A673 (cell line): ENCODE measurements at regions not wholly inside any gene's neighbourhood (a gene's known extent, or its start where the extent isn't known, plus 50 kb on each side); places are given as distances from the start of the nearest gene placed in this dataset.

Source experiments
- EZH2 ChIP-seq: fragments of 200-600 bp; sonication (generic); IDR thresholded peaks from 2 replicates; pipeline ENCODE4 v1.6.1; 2017; ENCODE audit warnings: borderline replicate concordance, low read depth, mild to moderate bottlenecking, mixed read lengths, antibody characterized with exemption, low read length; ENCODE audit not compliant: poor library complexity, severe bottlenecking
- TF ChIP-seq, protein P1 (sequence below): fragments of 300-800, 200-600 bp; sonication (generic); conservative IDR thresholded peaks from 2 replicates; pipeline ENCODE4 v1.5.1; 2017; ENCODE audit warnings: low read depth, mild to moderate bottlenecking, antibody characterized with exemption, low read length, moderate library complexity, mixed read lengths

DNA sequence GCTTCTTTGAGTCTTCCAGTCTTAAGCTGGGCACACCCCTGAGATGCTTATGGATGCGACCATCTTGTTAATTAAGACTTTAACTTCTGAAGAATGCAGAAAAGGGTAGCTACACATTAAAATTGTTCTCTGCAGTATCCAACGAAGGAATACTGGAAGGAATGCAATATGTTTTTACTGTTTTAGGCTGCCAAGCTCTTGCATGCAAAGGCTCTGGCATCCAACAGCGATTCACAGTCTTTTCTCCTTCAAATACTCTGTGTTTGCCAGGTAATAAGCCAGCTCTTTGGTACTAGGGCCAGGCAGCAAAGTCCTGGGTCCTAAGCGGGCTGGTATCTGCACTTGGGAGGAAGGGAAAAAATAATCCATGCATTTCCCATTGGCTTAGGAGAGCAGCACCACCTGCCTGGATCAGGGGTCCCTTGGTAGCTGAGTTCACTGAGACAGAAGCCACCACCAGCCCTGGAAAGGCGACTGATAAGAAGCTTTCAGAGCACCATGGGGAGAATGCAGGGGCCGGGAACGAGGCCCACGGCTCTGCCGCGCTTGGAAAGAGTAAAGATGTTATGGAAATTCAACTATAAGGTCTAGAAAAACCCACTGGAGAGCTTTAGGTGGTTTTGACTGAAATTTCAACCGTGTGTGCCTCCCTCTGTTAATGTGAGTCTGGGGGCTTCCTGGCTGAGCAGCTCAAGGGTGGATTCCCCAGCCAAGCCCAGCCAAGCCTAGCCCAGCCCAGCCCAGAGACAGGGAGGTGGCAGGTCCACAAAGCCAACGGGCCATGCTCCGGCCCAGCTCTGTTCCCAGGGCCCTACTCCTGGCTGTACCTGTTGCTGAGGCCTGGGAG, 67.0 kb upstream of the CCND1 start:
- TF ChIP-seq, protein P1, sequence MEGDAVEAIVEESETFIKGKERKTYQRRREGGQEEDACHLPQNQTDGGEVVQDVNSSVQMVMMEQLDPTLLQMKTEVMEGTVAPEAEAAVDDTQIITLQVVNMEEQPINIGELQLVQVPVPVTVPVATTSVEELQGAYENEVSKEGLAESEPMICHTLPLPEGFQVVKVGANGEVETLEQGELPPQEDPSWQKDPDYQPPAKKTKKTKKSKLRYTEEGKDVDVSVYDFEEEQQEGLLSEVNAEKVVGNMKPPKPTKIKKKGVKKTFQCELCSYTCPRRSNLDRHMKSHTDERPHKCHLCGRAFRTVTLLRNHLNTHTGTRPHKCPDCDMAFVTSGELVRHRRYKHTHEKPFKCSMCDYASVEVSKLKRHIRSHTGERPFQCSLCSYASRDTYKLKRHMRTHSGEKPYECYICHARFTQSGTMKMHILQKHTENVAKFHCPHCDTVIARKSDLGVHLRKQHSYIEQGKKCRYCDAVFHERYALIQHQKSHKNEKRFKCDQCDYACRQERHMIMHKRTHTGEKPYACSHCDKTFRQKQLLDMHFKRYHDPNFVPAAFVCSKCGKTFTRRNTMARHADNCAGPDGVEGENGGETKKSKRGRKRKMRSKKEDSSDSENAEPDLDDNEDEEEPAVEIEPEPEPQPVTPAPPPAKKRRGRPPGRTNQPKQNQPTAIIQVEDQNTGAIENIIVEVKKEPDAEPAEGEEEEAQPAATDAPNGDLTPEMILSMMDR: no peak
- TF ChIP-seq EZH2: no peak
